ENCODE measurements at regions not wholly inside any gene's neighbourhood (a gene's known extent, or its start where the extent isn't known, plus 50 kb on each side); places are given as distances from the start of the nearest gene placed in this dataset.

- no peak for ATAC-seq
- Histone ChIP-seq H3K27me3 (no peaks in the 10 kb centered on the region), H3K4me3 (no peak overlapping the region), H3K27ac (no peak overlapping the region), H3K36me3 (no peaks in the 10 kb centered on the region), H3K9me3 (no peaks in the 10 kb centered on the region), H3K4me1 (no peaks in the 10 kb centered on the region)
- DNase-seq, result no peak
- intact Hi-C loops (cut with DNase I), result no loop called here
- no peak for TF ChIP-seq CTCF (IDR thresholded peaks at IDR 0.05)
Measured at GRCh38 chr1:14396100-14396499, 202.4 kb upstream of the KAZN start.

- no peak for TF ChIP-seq CTCF (IDR thresholded peaks at IDR 0.05)
- intact Hi-C loops (cut with DNase I), result no loop called here
- no peak for ATAC-seq
Measured at GRCh38 chr1:14403961-14404645, 194.4 kb upstream of the KAZN start.

GRCh38 chr1:14404862-14405301, 193.6 kb upstream of the KAZN start:
- no peaks in the 10 kb centered on the region for H3K36me3 ChIP-seq
- no peaks in the 10 kb centered on the region for H3K4me1 ChIP-seq
- H3K4me3 ChIP-seq, result no peak overlapping the region
- no peak for DNase-seq
- H3K9me3 ChIP-seq, result no peaks in the 10 kb centered on the region
- H3K27ac ChIP-seq, result no peak overlapping the region
- TF ChIP-seq CTCF (IDR thresholded peaks at IDR 0.05), result no peak
- intact Hi-C loops (cut with DNase I), result no loop called here
- no peaks in the 10 kb centered on the region for H3K27me3 ChIP-seq
- ATAC-seq, result no peak

More at GRCh38 chr1:14403961-14404645, 194.4 kb upstream of the KAZN start:
- H3K9me3 ChIP-seq, result no peaks in the 10 kb centered on the region
- H3K27ac ChIP-seq, result no peak overlapping the region
- no peaks in the 10 kb centered on the region for H3K27me3 ChIP-seq
- H3K4me1 ChIP-seq, result no peaks in the 10 kb centered on the region
- no peak overlapping the region for H3K4me3 ChIP-seq
- H3K36me3 ChIP-seq, result no peaks in the 10 kb centered on the region
- DNase-seq, result no peak

GRCh38 chr1:14412235-14412634, 186.2 kb upstream of the KAZN start:
- Histone ChIP-seq H3K4me3 (no peak overlapping the region), H3K4me1 (no peaks in the 10 kb centered on the region), H3K27ac (no peak overlapping the region), H3K9me3 (no peaks in the 10 kb centered on the region), H3K27me3 (no peaks in the 10 kb centered on the region), H3K36me3 (no peaks in the 10 kb centered on the region)
- DNase-seq, result no peak
- intact Hi-C loops (cut with DNase I), result no loop called here
- TF ChIP-seq CTCF (IDR thresholded peaks at IDR 0.05), result no peak
- no peak for ATAC-seq

- intact Hi-C loops (cut with DNase I), result no loop called here
- no peak for ATAC-seq
- H3K27me3 ChIP-seq, result no peaks in the 10 kb centered on the region
- DNase-seq, result no peak
- TF ChIP-seq CTCF (IDR thresholded peaks at IDR 0.05), result no peak
- H3K36me3 ChIP-seq, result no peaks in the 10 kb centered on the region
- H3K4me1 ChIP-seq, result no peaks in the 10 kb centered on the region
- H3K27ac ChIP-seq, result no peak overlapping the region
- H3K9me3 ChIP-seq, result no peaks in the 10 kb centered on the region
- no peak overlapping the region for H3K4me3 ChIP-seq
Measured at GRCh38 chr1:14413819-14414490, 184.5 kb upstream of the KAZN start.
